ENCODE measurements at regions not wholly inside any gene's neighbourhood (a gene's known extent, or its start where the extent isn't known, plus 50 kb on each side); places are given as distances from the start of the nearest gene placed in this dataset.

GRCh38 chr16:47949714-47950113, 206.1 kb downstream of the ABCC12 start:
- TF ChIP-seq CTCF (IDR thresholded peaks at IDR 0.05): no peak
- TF ChIP-seq POLR2A (IDR thresholded peaks at IDR 0.05): no peak
